DOHH2 (cell line): ENCODE measurements at regions not wholly inside any gene's neighbourhood (a gene's known extent, or its start where the extent isn't known, plus 50 kb on each side); places are given as distances from the start of the nearest gene placed in this dataset.

Experiments
- EZH2phosphoT487 ChIP-seq: fragments of 200-600 bp; sonication (generic); IDR thresholded peaks from 2 replicates; pipeline ENCODE4 v1.6.1; 2017; ENCODE audit warnings: borderline replicate concordance, mild to moderate bottlenecking, antibody characterized with exemption, low read length, moderate library complexity, mixed read lengths
- TF ChIP-seq, protein P1 (sequence below): fragments of 200-600 bp; sonication (generic); IDR thresholded peaks from one replicate; pipeline ENCODE4 v1.5.1; 2014; ENCODE audit warnings: antibody characterized with exemption, mild to moderate bottlenecking, low read depth, low read length; ENCODE audit not compliant: poor library complexity, severe bottlenecking

DNA sequence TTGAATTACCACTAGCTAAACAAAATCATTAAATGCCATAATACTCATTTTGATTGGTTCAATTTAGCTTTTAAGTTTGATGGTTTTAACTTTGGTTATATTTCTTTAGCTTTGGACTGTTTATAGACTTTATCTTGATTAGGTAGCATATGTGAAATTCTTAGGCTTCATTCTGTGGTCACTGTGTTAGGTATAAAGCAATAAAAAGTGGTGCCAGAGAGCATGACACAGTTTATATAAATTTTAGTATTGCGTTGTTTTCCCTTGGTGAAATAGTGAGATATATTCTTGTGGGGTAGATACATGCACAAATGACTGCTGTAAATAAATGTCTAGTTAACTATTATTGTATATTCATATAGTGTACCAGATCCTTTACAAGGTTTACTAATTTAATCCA lies 474.2 kb upstream of the GRID2 start:
- TF ChIP-seq, protein P1, sequence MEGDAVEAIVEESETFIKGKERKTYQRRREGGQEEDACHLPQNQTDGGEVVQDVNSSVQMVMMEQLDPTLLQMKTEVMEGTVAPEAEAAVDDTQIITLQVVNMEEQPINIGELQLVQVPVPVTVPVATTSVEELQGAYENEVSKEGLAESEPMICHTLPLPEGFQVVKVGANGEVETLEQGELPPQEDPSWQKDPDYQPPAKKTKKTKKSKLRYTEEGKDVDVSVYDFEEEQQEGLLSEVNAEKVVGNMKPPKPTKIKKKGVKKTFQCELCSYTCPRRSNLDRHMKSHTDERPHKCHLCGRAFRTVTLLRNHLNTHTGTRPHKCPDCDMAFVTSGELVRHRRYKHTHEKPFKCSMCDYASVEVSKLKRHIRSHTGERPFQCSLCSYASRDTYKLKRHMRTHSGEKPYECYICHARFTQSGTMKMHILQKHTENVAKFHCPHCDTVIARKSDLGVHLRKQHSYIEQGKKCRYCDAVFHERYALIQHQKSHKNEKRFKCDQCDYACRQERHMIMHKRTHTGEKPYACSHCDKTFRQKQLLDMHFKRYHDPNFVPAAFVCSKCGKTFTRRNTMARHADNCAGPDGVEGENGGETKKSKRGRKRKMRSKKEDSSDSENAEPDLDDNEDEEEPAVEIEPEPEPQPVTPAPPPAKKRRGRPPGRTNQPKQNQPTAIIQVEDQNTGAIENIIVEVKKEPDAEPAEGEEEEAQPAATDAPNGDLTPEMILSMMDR: no peak
- no peak for TF ChIP-seq EZH2phosphoT487
